ENCODE measurements at regions not wholly inside any gene's neighbourhood (a gene's known extent, or its start where the extent isn't known, plus 50 kb on each side); places are given as distances from the start of the nearest gene placed in this dataset.

GRCh38 chr16:85173981-85174751 lies 61.9 kb upstream of the CIBAR2 start:
- DNase-seq (ENCODE audit: low read depth), result peak; percentile 77

GRCh38 chr16:85174871-85175723 lies 62.8 kb upstream of the CIBAR2 start:
- no peak for DNase-seq (ENCODE audit: low read depth)

- no peak for DNase-seq (ENCODE audit: low read depth)
Observed at GRCh38 chr16:85175724-85176233, 63.5 kb upstream of the CIBAR2 start.

- no peak for DNase-seq (ENCODE audit: low read depth)
Observed at GRCh38 chr16:85176541-85177447, 64.5 kb upstream of the CIBAR2 start.

GRCh38 chr16:85177448-85177846 lies 65.2 kb upstream of the CIBAR2 start:
- no peak for DNase-seq (ENCODE audit: low read depth)

- no peak for DNase-seq (ENCODE audit: low read depth)
Observed at GRCh38 chr16:85178006-85178591, 65.8 kb upstream of the CIBAR2 start.

- no peak for DNase-seq (ENCODE audit: low read depth)
Observed at GRCh38 chr16:85178596-85178995, 66.3 kb upstream of the CIBAR2 start.

- DNase-seq (ENCODE audit: low read depth), result no peak
Observed at GRCh38 chr16:85179344-85180046, 67.2 kb upstream of the CIBAR2 start.

GRCh38 chr16:85180047-85180826 lies 68.0 kb upstream of the CIBAR2 start:
- no peak for DNase-seq (ENCODE audit: low read depth)

- DNase-seq (ENCODE audit: low read depth), result no peak
Observed at GRCh38 chr16:85180827-85181738, 68.8 kb upstream of the CIBAR2 start.

- no peak for DNase-seq (ENCODE audit: low read depth)
Observed at GRCh38 chr16:85181739-85182129, 69.5 kb upstream of the CIBAR2 start.

GRCh38 chr16:85182286-85182685 lies 70.0 kb upstream of the CIBAR2 start:
- no peak for DNase-seq (ENCODE audit: low read depth)

- no peak for DNase-seq (ENCODE audit: low read depth)
Observed at GRCh38 chr16:85182774-85183173, 70.5 kb upstream of the CIBAR2 start.

- no peak for DNase-seq (ENCODE audit: low read depth)
Observed at GRCh38 chr16:85183564-85183963, 71.3 kb upstream of the CIBAR2 start.

GRCh38 chr16:85184404-85184803 lies 72.1 kb upstream of the CIBAR2 start:
- DNase-seq (ENCODE audit: low read depth), result no peak

- DNase-seq (ENCODE audit: low read depth), result no peak
Observed at GRCh38 chr16:85185303-85186100, 73.2 kb upstream of the CIBAR2 start.

- DNase-seq (ENCODE audit: low read depth), result no peak
Observed at GRCh38 chr16:85187002-85187401, 74.7 kb upstream of the CIBAR2 start.

GRCh38 chr16:85187447-85187846 lies 75.2 kb upstream of the CIBAR2 start:
- DNase-seq (ENCODE audit: low read depth), result no peak
